Thoracic aorta (tissue), 2 donors: ENCODE measurements at regions not wholly inside any gene's neighbourhood (a gene's known extent, or its start where the extent isn't known, plus 50 kb on each side); places are given as distances from the start of the nearest gene placed in this dataset.

ENCODE experiments used
- ATAC-seq: fragments of 150-250 bp; one replicate; pipeline ENCODE4 v1.8.0; 2017; ENCODE audit warnings: low read depth; ENCODE audit not compliant: insufficient number of reproducible peaks, low FRiP score
- DNase-seq: peaks from one replicate; pipeline ENCODE4 v3.0.0-alpha.2; 2020; ENCODE audit warnings: low spot score
- H3K27ac ChIP-seq, 2 donors: fragments of 200-600 bp; sonication (generic); 1 replicate in 1 of 2; 2 replicates in 1 of 2; pipeline ENCODE4 v1.5.1; 2016; ENCODE audit warnings: mild to moderate bottlenecking in 2 of 2, moderate library complexity in 2 of 2
- H3K27me3 ChIP-seq: fragments of 200-600 bp; sonication (generic); replicated peaks from 2 replicates; pipeline ENCODE4 v1.6.0; 2016; ENCODE audit warnings: mild to moderate bottlenecking; ENCODE audit not compliant: insufficient read depth
- H3K36me3 ChIP-seq: fragments of 200-600 bp; sonication (generic); one replicate; pipeline ENCODE4 v1.5.1; 2016
- H3K4me1 ChIP-seq, 2 donors: fragments of 200-600 bp; sonication (generic); 1 replicate in 1 of 2; 2 replicates in 1 of 2; pipeline versions ENCODE4 v1.5.1 to v1.6.0; 2016; ENCODE audit warnings: low read depth in 2 of 2, mild to moderate bottlenecking in 1 of 2; ENCODE audit not compliant: control insufficient read depth in 1 of 2
- H3K4me3 ChIP-seq: fragments of 200-600 bp; sonication (generic); 2 replicates; pipeline ENCODE4 v1.5.1; 2016; ENCODE audit warnings: mild to moderate bottlenecking
- H3K9me3 ChIP-seq: fragments of 200-600 bp; sonication (generic); 2 replicates; pipeline ENCODE4 v1.5.1; 2016
- TF ChIP-seq, protein P1 (sequence below): fragments of 200-600 bp; sonication (generic); IDR thresholded peaks from one replicate; pipeline ENCODE4 v1.5.1; 2019; ENCODE audit warnings: antibody characterized with exemption

DNA sequence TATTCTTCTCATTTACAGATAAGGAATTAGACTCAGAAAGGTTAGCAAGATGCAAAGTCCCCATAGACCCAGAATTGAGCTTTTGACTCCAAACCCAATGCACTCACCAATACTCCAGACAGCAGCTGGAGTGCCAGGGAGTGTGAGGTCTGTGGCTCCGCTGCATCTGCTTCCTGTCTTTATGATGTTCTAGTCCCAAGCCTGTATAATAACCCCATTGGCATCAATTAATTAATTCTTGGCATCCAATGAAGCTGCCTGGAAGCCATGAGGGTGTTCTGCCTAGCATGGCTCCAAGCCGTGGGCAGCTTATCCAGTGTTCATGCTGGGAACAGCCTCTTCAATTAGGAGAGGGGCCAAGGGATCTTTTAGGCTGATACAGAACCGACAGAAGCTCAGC lies 188.7 kb downstream of the GIPC2 start:
- Histone ChIP-seq H3K9me3 (peaks cover 3% of the 10 kb centered on the region), H3K36me3 (no peaks in the 10 kb centered on the region), H3K4me3 (no peak overlapping the region), H3K27ac (no peak overlapping the region), H3K4me1 (no peaks in the 10 kb centered on the region), H3K27me3 (no peaks in the 10 kb centered on the region)
- TF ChIP-seq, protein P1, sequence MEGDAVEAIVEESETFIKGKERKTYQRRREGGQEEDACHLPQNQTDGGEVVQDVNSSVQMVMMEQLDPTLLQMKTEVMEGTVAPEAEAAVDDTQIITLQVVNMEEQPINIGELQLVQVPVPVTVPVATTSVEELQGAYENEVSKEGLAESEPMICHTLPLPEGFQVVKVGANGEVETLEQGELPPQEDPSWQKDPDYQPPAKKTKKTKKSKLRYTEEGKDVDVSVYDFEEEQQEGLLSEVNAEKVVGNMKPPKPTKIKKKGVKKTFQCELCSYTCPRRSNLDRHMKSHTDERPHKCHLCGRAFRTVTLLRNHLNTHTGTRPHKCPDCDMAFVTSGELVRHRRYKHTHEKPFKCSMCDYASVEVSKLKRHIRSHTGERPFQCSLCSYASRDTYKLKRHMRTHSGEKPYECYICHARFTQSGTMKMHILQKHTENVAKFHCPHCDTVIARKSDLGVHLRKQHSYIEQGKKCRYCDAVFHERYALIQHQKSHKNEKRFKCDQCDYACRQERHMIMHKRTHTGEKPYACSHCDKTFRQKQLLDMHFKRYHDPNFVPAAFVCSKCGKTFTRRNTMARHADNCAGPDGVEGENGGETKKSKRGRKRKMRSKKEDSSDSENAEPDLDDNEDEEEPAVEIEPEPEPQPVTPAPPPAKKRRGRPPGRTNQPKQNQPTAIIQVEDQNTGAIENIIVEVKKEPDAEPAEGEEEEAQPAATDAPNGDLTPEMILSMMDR: no peak
- ATAC-seq: no peak
- DNase-seq: no peak

DNA sequence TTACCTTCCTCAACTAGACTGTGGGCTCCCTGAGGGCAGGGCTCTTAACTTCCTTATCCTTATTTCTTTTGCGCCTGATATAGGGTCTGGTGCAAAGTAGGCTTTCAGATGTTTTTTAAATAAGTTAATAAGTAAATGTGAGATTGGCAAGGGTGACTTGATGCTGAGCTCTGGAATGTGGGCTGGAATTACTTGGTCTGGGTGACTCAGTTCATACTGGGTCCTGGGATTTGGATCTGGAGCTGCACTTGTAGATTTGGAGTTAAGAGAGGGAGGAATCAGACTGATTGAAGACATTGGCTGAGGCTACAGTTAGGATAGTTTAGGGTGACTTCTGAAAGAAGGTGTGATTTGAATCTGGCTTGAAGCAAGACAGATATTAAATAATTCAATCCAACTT lies 190.9 kb downstream of the GIPC2 start:
- Histone ChIP-seq H3K4me1 (no peaks in the 10 kb centered on the region), H3K27me3 (no peaks in the 10 kb centered on the region), H3K9me3 (peaks cover 4% of the 10 kb centered on the region), H3K36me3 (no peaks in the 10 kb centered on the region), H3K4me3 (no peak overlapping the region), H3K27ac (no peak overlapping the region)
- TF ChIP-seq, protein P1: no peak
- ATAC-seq (no peak), DNase-seq (no peak)

DNA sequence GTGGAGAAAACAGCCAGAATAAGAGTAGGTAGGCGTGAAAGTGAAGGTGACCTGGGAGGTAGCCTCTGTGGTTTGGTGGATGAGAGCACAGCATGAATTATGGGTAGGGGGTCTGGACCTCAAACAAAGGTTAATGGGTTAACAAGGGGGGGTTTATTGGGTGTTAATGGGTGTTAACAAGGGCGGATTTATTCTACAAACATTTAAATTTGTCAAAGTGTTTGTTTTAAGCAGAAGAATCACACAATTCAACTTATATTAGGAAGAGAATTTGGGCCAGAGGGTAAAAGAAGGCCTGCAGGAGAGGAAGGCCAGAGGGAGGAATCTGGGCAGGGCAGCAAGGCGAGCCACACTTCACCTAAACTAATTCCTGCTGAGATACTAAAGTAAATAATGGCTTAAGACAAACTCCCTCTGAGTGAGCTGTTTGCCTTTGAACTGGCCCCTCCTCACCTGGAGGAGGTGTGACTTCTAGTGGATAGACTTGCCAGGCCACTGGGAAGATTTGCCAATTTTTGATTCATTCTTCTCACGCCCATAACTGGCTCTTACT lies 191.7 kb downstream of the GIPC2 start:
- ATAC-seq (no peak), DNase-seq (no peak)
- Histone ChIP-seq H3K27ac (no peak overlapping the region), H3K9me3 (peaks cover 4% of the 10 kb centered on the region), H3K27me3 (no peaks in the 10 kb centered on the region), H3K4me1 (no peaks in the 10 kb centered on the region), H3K36me3 (no peaks in the 10 kb centered on the region), H3K4me3 (no peak overlapping the region)
- TF ChIP-seq, protein P1: no peak

DNA sequence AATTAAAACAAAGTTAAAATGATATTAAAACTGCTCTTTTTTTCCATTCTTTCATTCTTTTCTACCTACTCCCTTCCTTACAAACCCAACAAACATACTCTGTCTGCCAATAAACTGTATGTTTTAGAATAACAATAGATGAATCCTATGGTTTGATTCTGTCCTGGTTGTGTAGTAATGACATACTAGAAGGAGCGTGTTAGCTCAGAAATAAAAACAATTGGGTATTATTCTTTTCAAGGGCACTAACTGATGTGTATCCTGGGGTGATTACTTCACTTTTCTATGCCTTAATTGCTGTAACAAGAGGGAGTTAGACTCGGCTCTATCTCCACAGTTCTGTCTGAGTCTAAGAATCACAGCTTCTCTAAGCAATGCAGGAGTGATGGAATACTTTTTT lies 194.4 kb downstream of the GIPC2 start:
- Histone ChIP-seq H3K27ac (no peak overlapping the region), H3K36me3 (no peaks in the 10 kb centered on the region), H3K4me3 (no peak overlapping the region), H3K9me3 (peaks cover 4% of the 10 kb centered on the region), H3K4me1 (no peaks in the 10 kb centered on the region), H3K27me3 (no peaks in the 10 kb centered on the region)
- DNase-seq (no peak), ATAC-seq (no peak)
- TF ChIP-seq, protein P1: no peak

DNA sequence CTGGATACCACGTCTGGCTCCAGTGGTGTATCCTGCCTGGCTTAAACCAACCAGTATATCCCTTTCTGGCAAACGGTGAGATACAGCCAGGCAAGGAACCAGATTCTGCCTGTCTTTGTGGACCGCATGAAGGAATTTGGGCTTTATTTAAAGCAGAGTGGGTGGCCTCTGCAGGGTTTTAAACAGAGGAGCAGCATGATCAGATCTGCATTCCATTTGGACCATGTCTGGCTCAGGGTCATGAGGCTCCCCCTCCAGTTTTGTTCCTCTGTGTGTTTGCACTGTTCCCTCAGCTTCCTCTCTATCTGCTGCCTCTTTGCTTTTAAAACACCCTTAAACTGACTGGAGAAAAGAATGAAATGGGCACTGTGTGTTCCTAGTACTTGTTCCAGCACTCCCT lies 195.0 kb downstream of the GIPC2 start:
- no peak overlapping the region for H3K27ac ChIP-seq
- H3K4me1 ChIP-seq: no peaks in the 10 kb centered on the region
- no peak overlapping the region for H3K4me3 ChIP-seq
- DNase-seq (no peak), ATAC-seq (no peak)
- TF ChIP-seq, protein P1: no peak
- no peaks in the 10 kb centered on the region for H3K36me3 ChIP-seq
- H3K27me3 ChIP-seq: no peaks in the 10 kb centered on the region
- peaks cover 4% of the 10 kb centered on the region for H3K9me3 ChIP-seq
